ENCODE measurements at regions not wholly inside any gene's neighbourhood (a gene's known extent, or its start where the extent isn't known, plus 50 kb on each side); places are given as distances from the start of the nearest gene placed in this dataset.

DNA sequence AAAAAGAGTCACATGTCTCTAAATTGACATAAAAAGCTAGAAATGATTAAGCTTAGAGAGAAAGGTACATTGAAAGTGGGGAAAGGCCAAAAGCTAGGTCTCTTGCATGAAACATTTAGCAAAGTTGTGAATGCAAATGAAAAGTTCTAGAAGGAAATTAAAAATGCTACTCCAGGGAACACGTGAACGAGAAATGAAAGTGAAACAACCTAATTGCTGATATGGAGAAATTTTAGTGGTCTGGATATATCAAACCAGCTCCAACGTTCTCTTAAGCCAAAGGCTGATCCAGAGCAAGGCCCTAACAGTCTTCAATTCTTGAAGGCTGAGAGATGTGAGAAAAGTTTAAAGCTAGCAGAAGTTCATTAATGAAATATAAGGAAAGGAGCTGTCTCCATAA is 419.8 kb downstream of the SLITRK6 start:
- Histone ChIP-seq H4K20me1 (ENCODE audit: insufficient read depth, low read length) (no peaks in the 10 kb centered on the region), H3K27me3 (ENCODE audit: insufficient read depth, low read length, poor library complexity) (no peaks in the 10 kb centered on the region), H3K4me1 (ENCODE audit: insufficient read depth, low read length) (peaks cover 8% of the 10 kb centered on the region; the same call in 1 of the 2 replicates), H2AFZ (ENCODE audit: low read depth, low read length) (peak overlapping the region; percentile 58), H3K4me2 (ENCODE audit: insufficient read depth, low read length) (peak overlapping the region; percentile 5; the same call in 1 of the 2 replicates), H3K36me3 (ENCODE audit: insufficient read depth, low read length) (no peaks in the 10 kb centered on the region), H3K9ac (ENCODE audit: low read depth, low read length) (no peak overlapping the region), H3K4me3 (ENCODE audit: low read depth in 1 of 2, low read length in 2 of 2) (no peak overlapping the region), H3K79me2 (ENCODE audit: insufficient read depth, low read length) (no peaks in the 10 kb centered on the region), H3K9me3 (ENCODE audit: insufficient read depth, low read length, severe bottlenecking) (no peaks in the 10 kb centered on the region), H3K27ac (ENCODE audit: low read length) (no peak overlapping the region)
- ATAC-seq (ENCODE audit: insufficient read depth, low read depth) (peak; percentile 62; the same call in 1 of the 3 replicates), DNase-seq (no peak)
- TF ChIP-seq, protein P1, sequence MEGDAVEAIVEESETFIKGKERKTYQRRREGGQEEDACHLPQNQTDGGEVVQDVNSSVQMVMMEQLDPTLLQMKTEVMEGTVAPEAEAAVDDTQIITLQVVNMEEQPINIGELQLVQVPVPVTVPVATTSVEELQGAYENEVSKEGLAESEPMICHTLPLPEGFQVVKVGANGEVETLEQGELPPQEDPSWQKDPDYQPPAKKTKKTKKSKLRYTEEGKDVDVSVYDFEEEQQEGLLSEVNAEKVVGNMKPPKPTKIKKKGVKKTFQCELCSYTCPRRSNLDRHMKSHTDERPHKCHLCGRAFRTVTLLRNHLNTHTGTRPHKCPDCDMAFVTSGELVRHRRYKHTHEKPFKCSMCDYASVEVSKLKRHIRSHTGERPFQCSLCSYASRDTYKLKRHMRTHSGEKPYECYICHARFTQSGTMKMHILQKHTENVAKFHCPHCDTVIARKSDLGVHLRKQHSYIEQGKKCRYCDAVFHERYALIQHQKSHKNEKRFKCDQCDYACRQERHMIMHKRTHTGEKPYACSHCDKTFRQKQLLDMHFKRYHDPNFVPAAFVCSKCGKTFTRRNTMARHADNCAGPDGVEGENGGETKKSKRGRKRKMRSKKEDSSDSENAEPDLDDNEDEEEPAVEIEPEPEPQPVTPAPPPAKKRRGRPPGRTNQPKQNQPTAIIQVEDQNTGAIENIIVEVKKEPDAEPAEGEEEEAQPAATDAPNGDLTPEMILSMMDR (IDR thresholded peaks at IDR 0.05; ENCODE audit: borderline replicate concordance, extremely low read depth, low read length, poor library complexity, severe bottlenecking): no peak
- TF ChIP-seq EZH2 (IDR thresholded peaks at IDR 0.05; ENCODE audit: borderline replicate concordance, low read depth, low read length, severe bottlenecking): no peak

- Histone ChIP-seq H3K9ac (ENCODE audit: low read depth, low read length) (no peak overlapping the region), H3K27ac (ENCODE audit: low read length) (no peak overlapping the region), H3K27me3 (ENCODE audit: insufficient read depth, low read length, poor library complexity) (no peaks in the 10 kb centered on the region), H3K9me3 (ENCODE audit: insufficient read depth, low read length, severe bottlenecking) (no peaks in the 10 kb centered on the region), H3K4me1 (ENCODE audit: insufficient read depth, low read length) (peaks cover 8% of the 10 kb centered on the region; the same call in 1 of the 2 replicates), H3K4me3 (ENCODE audit: low read depth in 1 of 2, low read length in 2 of 2) (no peak overlapping the region), H2AFZ (ENCODE audit: low read depth, low read length) (no peak overlapping the region), H3K4me2 (ENCODE audit: insufficient read depth, low read length) (no peak overlapping the region), H3K36me3 (ENCODE audit: insufficient read depth, low read length) (no peaks in the 10 kb centered on the region), H4K20me1 (ENCODE audit: insufficient read depth, low read length) (no peaks in the 10 kb centered on the region), H3K79me2 (ENCODE audit: insufficient read depth, low read length) (no peaks in the 10 kb centered on the region)
- ATAC-seq (ENCODE audit: insufficient read depth, low read depth) (no peak), DNase-seq (no peak)
- no peak for TF ChIP-seq EZH2 (IDR thresholded peaks at IDR 0.05; ENCODE audit: borderline replicate concordance, low read depth, low read length, severe bottlenecking)
- TF ChIP-seq, protein P1 (IDR thresholded peaks at IDR 0.05; ENCODE audit: borderline replicate concordance, extremely low read depth, low read length, poor library complexity, severe bottlenecking): no peak
Measured at GRCh38 chr13:85377783-85378182, 421.4 kb downstream of the SLITRK6 start.

GRCh38 chr13:85373322-85373721 is 425.9 kb downstream of the SLITRK6 start:
- Histone ChIP-seq H3K36me3 (ENCODE audit: insufficient read depth, low read length) (no peaks in the 10 kb centered on the region), H3K27me3 (ENCODE audit: insufficient read depth, low read length, poor library complexity) (no peaks in the 10 kb centered on the region), H3K4me1 (ENCODE audit: insufficient read depth, low read length) (peaks cover 4% of the 10 kb centered on the region), H3K4me2 (ENCODE audit: insufficient read depth, low read length) (no peak overlapping the region), H3K4me3 (ENCODE audit: low read depth in 1 of 2, low read length in 2 of 2) (no peak overlapping the region), H3K27ac (ENCODE audit: low read length) (no peak overlapping the region), H2AFZ (ENCODE audit: low read depth, low read length) (no peak overlapping the region), H3K79me2 (ENCODE audit: insufficient read depth, low read length) (no peaks in the 10 kb centered on the region), H3K9ac (ENCODE audit: low read depth, low read length) (no peak overlapping the region), H4K20me1 (ENCODE audit: insufficient read depth, low read length) (no peaks in the 10 kb centered on the region), H3K9me3 (ENCODE audit: insufficient read depth, low read length, severe bottlenecking) (no peaks in the 10 kb centered on the region)
- TF ChIP-seq EZH2 (IDR thresholded peaks at IDR 0.05; ENCODE audit: borderline replicate concordance, low read depth, low read length, severe bottlenecking): no peak
- TF ChIP-seq, protein P1 (IDR thresholded peaks at IDR 0.05; ENCODE audit: borderline replicate concordance, extremely low read depth, low read length, poor library complexity, severe bottlenecking): no peak
- ATAC-seq (ENCODE audit: insufficient read depth, low read depth) (no peak), DNase-seq (no peak)

DNA sequence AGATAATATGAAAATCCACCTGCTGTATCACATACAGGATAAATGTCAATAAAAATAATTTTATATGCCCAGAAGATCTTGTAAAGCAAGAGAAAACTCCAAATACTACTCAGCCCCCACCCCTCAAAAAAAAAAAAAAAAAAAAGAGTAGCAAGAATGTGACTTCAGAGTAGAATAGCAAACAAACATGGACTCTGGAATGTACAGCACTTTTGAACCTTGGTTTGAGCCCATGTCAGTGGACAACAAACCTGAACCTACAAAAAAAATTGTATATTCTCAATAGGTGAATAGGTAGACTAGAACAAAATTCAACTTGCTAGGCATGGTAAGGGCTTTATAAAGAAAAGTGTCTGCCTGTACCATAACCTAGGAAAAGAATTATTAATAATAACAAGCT is 428.0 kb downstream of the SLITRK6 start:
- Histone ChIP-seq H3K27ac (ENCODE audit: low read length) (no peak overlapping the region), H3K9me3 (ENCODE audit: insufficient read depth, low read length, severe bottlenecking) (no peaks in the 10 kb centered on the region), H3K27me3 (ENCODE audit: insufficient read depth, low read length, poor library complexity) (no peaks in the 10 kb centered on the region), H3K4me1 (ENCODE audit: insufficient read depth, low read length) (peaks cover 17% of the 10 kb centered on the region), H4K20me1 (ENCODE audit: insufficient read depth, low read length) (no peaks in the 10 kb centered on the region), H3K79me2 (ENCODE audit: insufficient read depth, low read length) (no peaks in the 10 kb centered on the region), H3K4me3 (ENCODE audit: low read depth in 1 of 2, low read length in 2 of 2) (no peak overlapping the region), H3K4me2 (ENCODE audit: insufficient read depth, low read length) (no peak overlapping the region), H2AFZ (ENCODE audit: low read depth, low read length) (no peak overlapping the region), H3K36me3 (ENCODE audit: insufficient read depth, low read length) (no peaks in the 10 kb centered on the region), H3K9ac (ENCODE audit: low read depth, low read length) (no peak overlapping the region)
- no peak for TF ChIP-seq EZH2 (IDR thresholded peaks at IDR 0.05; ENCODE audit: borderline replicate concordance, low read depth, low read length, severe bottlenecking)
- TF ChIP-seq, protein P1 (IDR thresholded peaks at IDR 0.05; ENCODE audit: borderline replicate concordance, extremely low read depth, low read length, poor library complexity, severe bottlenecking): no peak
- DNase-seq (no peak), ATAC-seq (ENCODE audit: insufficient read depth, low read depth) (no peak)
